ENCODE measurements at regions not wholly inside any gene's neighbourhood (a gene's known extent, or its start where the extent isn't known, plus 50 kb on each side); places are given as distances from the start of the nearest gene placed in this dataset.
"Not testable (repeated sequence)": the region's sequence is repeated elsewhere in the genome, so short reads cannot be mapped to it uniquely, and the experiment has no call there.

DNA sequence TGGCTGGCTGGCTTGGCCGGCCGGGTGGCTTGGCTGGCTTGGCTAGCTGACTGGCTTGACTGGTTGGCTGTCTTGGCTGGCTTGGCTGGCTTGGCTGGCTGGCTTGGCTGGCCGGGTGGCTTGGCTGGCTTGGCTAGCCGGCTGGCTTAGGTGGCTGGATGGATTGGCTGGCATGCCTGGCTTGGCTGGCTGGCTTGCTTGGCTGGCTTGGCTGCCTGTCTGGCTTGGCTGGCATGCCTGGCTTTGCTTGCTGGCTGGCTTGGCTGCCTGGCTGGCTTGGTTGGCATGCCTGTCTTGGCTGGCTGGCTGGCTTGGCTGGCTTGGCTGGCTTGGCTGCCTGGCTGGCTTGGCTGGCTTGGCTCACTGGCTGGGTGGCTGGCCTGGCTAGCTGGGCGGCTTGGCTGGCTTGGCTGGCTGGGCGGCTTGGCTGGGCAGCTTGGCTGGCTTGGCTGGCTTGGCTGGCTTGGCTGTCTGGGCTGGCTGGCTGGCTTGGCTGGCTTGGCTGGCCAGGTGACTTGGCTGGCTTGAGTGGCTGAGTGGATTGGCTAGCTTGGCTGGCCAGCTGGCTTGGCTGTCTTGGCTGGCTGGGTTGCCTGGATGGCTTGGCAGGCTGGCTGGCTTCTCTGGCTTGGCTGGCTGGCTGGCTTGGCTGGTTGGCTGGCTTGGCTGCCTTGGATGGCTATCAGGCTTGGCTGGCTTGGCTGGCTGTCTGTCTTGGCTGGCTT is 131.5 kb upstream of the FAM72C start:
- not testable (repeated sequence) for TF ChIP-seq POLR2A (IDR thresholded peaks at IDR 0.05)
- TF ChIP-seq, protein P1, sequence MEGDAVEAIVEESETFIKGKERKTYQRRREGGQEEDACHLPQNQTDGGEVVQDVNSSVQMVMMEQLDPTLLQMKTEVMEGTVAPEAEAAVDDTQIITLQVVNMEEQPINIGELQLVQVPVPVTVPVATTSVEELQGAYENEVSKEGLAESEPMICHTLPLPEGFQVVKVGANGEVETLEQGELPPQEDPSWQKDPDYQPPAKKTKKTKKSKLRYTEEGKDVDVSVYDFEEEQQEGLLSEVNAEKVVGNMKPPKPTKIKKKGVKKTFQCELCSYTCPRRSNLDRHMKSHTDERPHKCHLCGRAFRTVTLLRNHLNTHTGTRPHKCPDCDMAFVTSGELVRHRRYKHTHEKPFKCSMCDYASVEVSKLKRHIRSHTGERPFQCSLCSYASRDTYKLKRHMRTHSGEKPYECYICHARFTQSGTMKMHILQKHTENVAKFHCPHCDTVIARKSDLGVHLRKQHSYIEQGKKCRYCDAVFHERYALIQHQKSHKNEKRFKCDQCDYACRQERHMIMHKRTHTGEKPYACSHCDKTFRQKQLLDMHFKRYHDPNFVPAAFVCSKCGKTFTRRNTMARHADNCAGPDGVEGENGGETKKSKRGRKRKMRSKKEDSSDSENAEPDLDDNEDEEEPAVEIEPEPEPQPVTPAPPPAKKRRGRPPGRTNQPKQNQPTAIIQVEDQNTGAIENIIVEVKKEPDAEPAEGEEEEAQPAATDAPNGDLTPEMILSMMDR (IDR thresholded peaks at IDR 0.05) = not testable (repeated sequence)
